GM18873 (cell line): ENCODE measurements at regions not wholly inside any gene's neighbourhood (a gene's known extent, or its start where the extent isn't known, plus 50 kb on each side); places are given as distances from the start of the nearest gene placed in this dataset.
"Not testable (repeated sequence)": the region's sequence is repeated elsewhere in the genome, so short reads cannot be mapped to it uniquely, and the experiment has no call there.

Source experiments
- ATAC-seq: cut with Tn5 transposase; IDR thresholded peaks from one replicate; pipeline ENCODE4 v1.9.1; 2021; ENCODE audit warnings: mild to moderate bottlenecking, moderate library complexity, moderate number of reproducible peaks; ENCODE audit not compliant: unreplicated experiment, low FRiP score

GRCh38 chr5:92616085-92616484, 964.9 kb downstream of the NR2F1-AS1 start:
- ATAC-seq, result no peak

- no peak for ATAC-seq
These were observed 967.5 kb downstream of the NR2F1-AS1 start for GRCh38 chr5:92613546-92613945.

- ATAC-seq, result not testable (repeated sequence)
These were observed 970.6 kb downstream of the NR2F1-AS1 start for GRCh38 chr5:92610435-92610834.

- no peak for ATAC-seq
These were observed 975.4 kb downstream of the NR2F1-AS1 start for GRCh38 chr5:92605591-92605990.

GRCh38 chr5:92599217-92599810, 981.7 kb downstream of the NR2F1-AS1 start:
- ATAC-seq, result no peak

GRCh38 chr5:92594031-92594430, 987.0 kb downstream of the NR2F1-AS1 start:
- ATAC-seq, result no peak

- ATAC-seq, result no peak
These were observed 992.1 kb downstream of the NR2F1-AS1 start for GRCh38 chr5:92588876-92589275.

- ATAC-seq, result no peak
These were observed 999.3 kb downstream of the NR2F1-AS1 start for GRCh38 chr5:92581690-92582089.

- ATAC-seq, result no peak
These were observed 999.8 kb downstream of the NR2F1-AS1 start for GRCh38 chr5:92581249-92581648.

- ATAC-seq, result no peak
These were observed 1000.2 kb downstream of the NR2F1-AS1 start for GRCh38 chr5:92580814-92581213.

- no peak for ATAC-seq
These were observed 1007.0 kb downstream of the NR2F1-AS1 start for GRCh38 chr5:92574023-92574422.

- no peak for ATAC-seq
These were observed 1012.5 kb downstream of the NR2F1-AS1 start for GRCh38 chr5:92568522-92568921.

- ATAC-seq, result no peak
These were observed 1013.1 kb downstream of the NR2F1-AS1 start for GRCh38 chr5:92567831-92568450.

GRCh38 chr5:92566113-92566786, 1014.8 kb downstream of the NR2F1-AS1 start:
- no peak for ATAC-seq

GRCh38 chr5:92565673-92566072, 1015.3 kb downstream of the NR2F1-AS1 start:
- no peak for ATAC-seq

GRCh38 chr5:92562065-92562464, 1019.0 kb downstream of the NR2F1-AS1 start:
- ATAC-seq, result no peak

GRCh38 chr5:92561411-92561959, 1019.5 kb downstream of the NR2F1-AS1 start:
- no peak for ATAC-seq

GRCh38 chr5:92560698-92561401, 1020.2 kb downstream of the NR2F1-AS1 start:
- ATAC-seq, result no peak

- ATAC-seq, result no peak
These were observed 1021.2 kb downstream of the NR2F1-AS1 start for GRCh38 chr5:92559781-92560180.

GRCh38 chr5:92559331-92559730, 1021.7 kb downstream of the NR2F1-AS1 start:
- ATAC-seq, result no peak

GRCh38 chr5:92556747-92557146, 1024.3 kb downstream of the NR2F1-AS1 start:
- no peak for ATAC-seq
